Activated T-helper 1 cell treated with anti-CD3 and anti-CD28 coated beads, Interleukin-12 subunit alpha, Interleukin-12 subunit beta, Interleukin-2, Interleukin-4 antibody, amounts not matched to agents 30 ng/mL and 10 ng/mL and 1 ng/mL, durations not matched to agents 14 hours and 24 hours and 36 hours (primary cell): ENCODE measurements at regions not wholly inside any gene's neighbourhood (a gene's known extent, or its start where the extent isn't known, plus 50 kb on each side); places are given as distances from the start of the nearest gene placed in this dataset.

ENCODE experiments used
- DNase-seq: peaks from one replicate; pipeline ENCODE4 v3.0.0; 2021; ENCODE audit warnings: low spot score
- H3K27ac Mint-ChIP-seq: one replicate; pipeline ENCODE4 v1.8.0; 2021; ENCODE audit warnings: mild to moderate bottlenecking, mixed read lengths
- H3K27me3 Mint-ChIP-seq: one replicate; pipeline ENCODE4 v1.8.0; 2022; ENCODE audit warnings: mild to moderate bottlenecking, moderate library complexity, mixed read lengths; ENCODE audit not compliant: insufficient read depth
- H3K36me3 Mint-ChIP-seq: one replicate; pipeline ENCODE4 v1.8.0; 2021; ENCODE audit warnings: low read depth, mixed read lengths
- H3K4me1 Mint-ChIP-seq: one replicate; pipeline ENCODE4 v1.8.0; 2021; ENCODE audit warnings: low read depth, mixed read lengths
- H3K4me3 Mint-ChIP-seq: one replicate; pipeline ENCODE4 v1.8.0; 2021; ENCODE audit warnings: mild to moderate bottlenecking, moderate library complexity, mixed read lengths
- H3K9me3 Mint-ChIP-seq: one replicate; pipeline ENCODE4 v1.8.0; 2021; ENCODE audit warnings: mixed read lengths
- intact Hi-C: fragments of 100-400 bp; cut with micrococcal nuclease; formaldehyde crosslinking; loops from one replicate; pipeline ENCODE4 v1.15.1; 2024

GRCh38 chr13:72399351-72399750 lies 328.1 kb downstream of the MZT1 start:
- no peak overlapping the region for H3K4me3 Mint-ChIP-seq
- H3K4me1 Mint-ChIP-seq = no peaks in the 10 kb centered on the region
- H3K9me3 Mint-ChIP-seq = no peaks in the 10 kb centered on the region
- no peak overlapping the region for H3K27ac Mint-ChIP-seq
- DNase-seq = no peak
- intact Hi-C loops = no loop called here
- no peaks in the 10 kb centered on the region for H3K27me3 Mint-ChIP-seq
- H3K36me3 Mint-ChIP-seq = no peaks in the 10 kb centered on the region

- no peak for DNase-seq
- H3K4me3 Mint-ChIP-seq = no peak overlapping the region
- no peaks in the 10 kb centered on the region for H3K9me3 Mint-ChIP-seq
- no peaks in the 10 kb centered on the region for H3K36me3 Mint-ChIP-seq
- intact Hi-C loops = no loop called here
- H3K27me3 Mint-ChIP-seq = no peaks in the 10 kb centered on the region
- H3K4me1 Mint-ChIP-seq = no peaks in the 10 kb centered on the region
- no peak overlapping the region for H3K27ac Mint-ChIP-seq
Measured at GRCh38 chr13:72397265-72397664, 330.2 kb downstream of the MZT1 start.

- no peak overlapping the region for H3K4me3 Mint-ChIP-seq
- intact Hi-C loops = no loop called here
- no peaks in the 10 kb centered on the region for H3K9me3 Mint-ChIP-seq
- no peaks in the 10 kb centered on the region for H3K36me3 Mint-ChIP-seq
- no peak overlapping the region for H3K27ac Mint-ChIP-seq
- DNase-seq = no peak
- no peaks in the 10 kb centered on the region for H3K27me3 Mint-ChIP-seq
- H3K4me1 Mint-ChIP-seq = no peaks in the 10 kb centered on the region
Measured at GRCh38 chr13:72390909-72391308, 336.5 kb downstream of the MZT1 start.

- Mint-ChIP-seq H3K27ac (no peak overlapping the region), H3K9me3 (no peaks in the 10 kb centered on the region), H3K27me3 (no peaks in the 10 kb centered on the region), H3K4me1 (no peaks in the 10 kb centered on the region), H3K36me3 (no peaks in the 10 kb centered on the region), H3K4me3 (no peak overlapping the region)
- intact Hi-C loops = no loop called here
- DNase-seq = no peak
Measured at GRCh38 chr13:72386138-72386684, 341.2 kb downstream of the MZT1 start.

- no peak for DNase-seq
- H3K36me3 Mint-ChIP-seq = no peaks in the 10 kb centered on the region
- intact Hi-C loops = no loop called here
- H3K27me3 Mint-ChIP-seq = no peaks in the 10 kb centered on the region
- no peaks in the 10 kb centered on the region for H3K9me3 Mint-ChIP-seq
- no peak overlapping the region for H3K4me3 Mint-ChIP-seq
- no peak overlapping the region for H3K27ac Mint-ChIP-seq
- H3K4me1 Mint-ChIP-seq = no peaks in the 10 kb centered on the region
Measured at GRCh38 chr13:72384879-72385278, 342.6 kb downstream of the MZT1 start.

GRCh38 chr13:72384186-72384823 lies 343.1 kb downstream of the MZT1 start:
- H3K36me3 Mint-ChIP-seq = no peaks in the 10 kb centered on the region
- H3K27me3 Mint-ChIP-seq = no peaks in the 10 kb centered on the region
- no peaks in the 10 kb centered on the region for H3K9me3 Mint-ChIP-seq
- intact Hi-C loops = no loop called here
- H3K4me3 Mint-ChIP-seq = no peak overlapping the region
- no peak overlapping the region for H3K27ac Mint-ChIP-seq
- no peaks in the 10 kb centered on the region for H3K4me1 Mint-ChIP-seq
- no peak for DNase-seq

GRCh38 chr13:72383646-72384045 lies 343.8 kb downstream of the MZT1 start:
- H3K36me3 Mint-ChIP-seq = no peaks in the 10 kb centered on the region
- no peak overlapping the region for H3K27ac Mint-ChIP-seq
- H3K27me3 Mint-ChIP-seq = no peaks in the 10 kb centered on the region
- H3K4me1 Mint-ChIP-seq = no peaks in the 10 kb centered on the region
- no peaks in the 10 kb centered on the region for H3K9me3 Mint-ChIP-seq
- no peak overlapping the region for H3K4me3 Mint-ChIP-seq
- no peak for DNase-seq
- intact Hi-C loops = no loop called here

- H3K27ac Mint-ChIP-seq = no peak overlapping the region
- no peak for DNase-seq
- H3K27me3 Mint-ChIP-seq = no peaks in the 10 kb centered on the region
- no peaks in the 10 kb centered on the region for H3K9me3 Mint-ChIP-seq
- H3K4me3 Mint-ChIP-seq = no peak overlapping the region
- H3K4me1 Mint-ChIP-seq = no peaks in the 10 kb centered on the region
- no peaks in the 10 kb centered on the region for H3K36me3 Mint-ChIP-seq
- intact Hi-C loops = no loop called here
Measured at GRCh38 chr13:72379581-72379980, 347.8 kb downstream of the MZT1 start.

GRCh38 chr13:72368031-72368430 lies 359.4 kb downstream of the MZT1 start:
- Mint-ChIP-seq H3K27ac (no peak overlapping the region), H3K27me3 (no peaks in the 10 kb centered on the region), H3K9me3 (no peaks in the 10 kb centered on the region), H3K4me3 (no peak overlapping the region), H3K4me1 (no peaks in the 10 kb centered on the region), H3K36me3 (no peaks in the 10 kb centered on the region)
- intact Hi-C loops = no loop called here
- DNase-seq = no peak

- Mint-ChIP-seq H3K27me3 (no peaks in the 10 kb centered on the region), H3K9me3 (no peaks in the 10 kb centered on the region), H3K4me1 (no peaks in the 10 kb centered on the region), H3K27ac (no peak overlapping the region), H3K36me3 (no peaks in the 10 kb centered on the region), H3K4me3 (no peak overlapping the region)
- no peak for DNase-seq
- intact Hi-C loops = no loop called here
Measured at GRCh38 chr13:72346716-72347115, 380.7 kb downstream of the MZT1 start.

GRCh38 chr13:72342364-72342763 lies 385.1 kb downstream of the MZT1 start:
- intact Hi-C loops = no loop called here
- no peak overlapping the region for H3K27ac Mint-ChIP-seq
- no peaks in the 10 kb centered on the region for H3K4me1 Mint-ChIP-seq
- no peaks in the 10 kb centered on the region for H3K36me3 Mint-ChIP-seq
- no peak for DNase-seq
- no peaks in the 10 kb centered on the region for H3K9me3 Mint-ChIP-seq
- no peaks in the 10 kb centered on the region for H3K27me3 Mint-ChIP-seq
- H3K4me3 Mint-ChIP-seq = no peak overlapping the region

GRCh38 chr13:72341904-72342303 lies 385.5 kb downstream of the MZT1 start:
- Mint-ChIP-seq H3K4me1 (no peaks in the 10 kb centered on the region), H3K9me3 (no peaks in the 10 kb centered on the region), H3K36me3 (no peaks in the 10 kb centered on the region), H3K27me3 (no peaks in the 10 kb centered on the region), H3K27ac (no peak overlapping the region), H3K4me3 (no peak overlapping the region)
- DNase-seq = no peak
- intact Hi-C loops = no loop called here

GRCh38 chr13:72317346-72318109 lies 409.9 kb downstream of the MZT1 start:
- Mint-ChIP-seq H3K9me3 (no peaks in the 10 kb centered on the region), H3K4me3 (no peak overlapping the region), H3K4me1 (no peaks in the 10 kb centered on the region), H3K27me3 (no peaks in the 10 kb centered on the region), H3K36me3 (no peaks in the 10 kb centered on the region), H3K27ac (no peak overlapping the region)
- no peak for DNase-seq
- intact Hi-C loops = no loop called here
